CD4-positive, CD25-positive, alpha-beta regulatory T cell (primary cell): ENCODE measurements at regions not wholly inside any gene's neighbourhood (a gene's known extent, or its start where the extent isn't known, plus 50 kb on each side); places are given as distances from the start of the nearest gene placed in this dataset.

Experiments
- ATAC-seq, 2 donors: fragments of 150-1000 bp; cut with Tn5 transposase; one replicate each; pipeline ENCODE4 v1.10.0; 2021; ENCODE audit warnings: low read depth in 2 of 2, moderate number of reproducible peaks in 2 of 2, moderate library complexity in 1 of 2
- DNase-seq, 3 donors: peaks; one replicate each; pipeline versions ENCODE4 v3.0.0 to v3.0.0-alpha.2; 2012 to 2022; ENCODE audit warnings: mixed read lengths in 1 of 3
- H3K27ac ChIP-seq: one replicate; pipeline ENCODE4 v1.7.0; 2013; ENCODE audit warnings: mild to moderate bottlenecking, low read length; ENCODE audit not compliant: insufficient read depth, poor library complexity, severe bottlenecking
- H3K27me3 ChIP-seq: one replicate; pipeline ENCODE4 v1.7.0; 2013; ENCODE audit warnings: low read length; ENCODE audit not compliant: control insufficient read depth, insufficient read depth
- H3K36me3 ChIP-seq: one replicate; pipeline ENCODE4 v1.7.0; 2013; ENCODE audit warnings: mild to moderate bottlenecking, low read length, moderate library complexity; ENCODE audit not compliant: control insufficient read depth, insufficient read depth
- H3K4me1 ChIP-seq: 2 replicates; pipeline ENCODE4 v1.7.0; 2013; ENCODE audit warnings: mild to moderate bottlenecking, low read length; ENCODE audit not compliant: insufficient read depth, control insufficient read depth, poor library complexity, severe bottlenecking
- H3K4me3 ChIP-seq: one replicate; pipeline ENCODE4 v1.7.0; 2013; ENCODE audit warnings: low read depth, mild to moderate bottlenecking, low read length, moderate library complexity
- H3K9me3 ChIP-seq, 2 experiments: 1 replicate in 1 of 2; 2 replicates in 1 of 2; pipeline ENCODE4 v1.7.0; 2013; ENCODE audit warnings: low read length in 2 of 2, mild to moderate bottlenecking in 1 of 2, moderate library complexity in 1 of 2; ENCODE audit not compliant: control insufficient read depth in 2 of 2
- H3K27ac Mint-ChIP-seq, 3 donors: one replicate each; pipeline ENCODE4 v1.8.0; 2020 to 2022; ENCODE audit warnings: mild to moderate bottlenecking in 3 of 3, mixed read lengths in 3 of 3, moderate library complexity in 2 of 3
- H3K27me3 Mint-ChIP-seq: one replicate; pipeline ENCODE4 v1.8.0; 2022; ENCODE audit warnings: mild to moderate bottlenecking, mixed read lengths
- H3K36me3 Mint-ChIP-seq: one replicate; pipeline ENCODE4 v1.8.0; 2020; ENCODE audit warnings: mixed read lengths
- H3K4me1 Mint-ChIP-seq, 4 donors: one replicate each; pipeline ENCODE4 v1.8.0; 2020 to 2022; ENCODE audit warnings: mixed read lengths in 4 of 4, mild to moderate bottlenecking in 1 of 4
- H3K4me3 Mint-ChIP-seq, 4 donors: one replicate each; pipeline ENCODE4 v1.8.0; 2020 to 2022; ENCODE audit warnings: mild to moderate bottlenecking in 4 of 4, mixed read lengths in 4 of 4, moderate library complexity in 3 of 4
- H3K9me3 Mint-ChIP-seq, 7 donors: one replicate each; pipeline ENCODE4 v1.8.0; 2020 to 2022; ENCODE audit warnings: mixed read lengths in 7 of 7, mild to moderate bottlenecking in 3 of 7, moderate library complexity in 2 of 7

- Histone ChIP-seq H3K36me3 (no peaks in the 10 kb centered on the region), H3K9me3 (no peaks in the 10 kb centered on the region), H3K27ac (no peak overlapping the region), H3K4me3 (no peak overlapping the region), H3K4me1 (no peaks in the 10 kb centered on the region), H3K27me3 (no peaks in the 10 kb centered on the region)
- Mint-ChIP-seq H3K27me3 (peaks cover 4% of the 10 kb centered on the region), H3K36me3 (no peaks in the 10 kb centered on the region), H3K4me1 (no peaks in the 10 kb centered on the region), H3K9me3 (peaks cover 0 to 1% (median 0%) of the 10 kb centered on the region in 7 donors), H3K4me3 (no peak overlapping the region), H3K27ac (peak overlapping the region in 1 of 3 donors; percentile 52)
- DNase-seq = no peak
- no peak for ATAC-seq
These were observed 367.3 kb upstream of the C2CD4B start for GRCh38 chr15:62532367-62532766.

GRCh38 chr15:62533687-62534086, 368.6 kb upstream of the C2CD4B start:
- DNase-seq (no peak), ATAC-seq (no peak)
- no peaks in the 10 kb centered on the region for H3K4me1 ChIP-seq
- no peak overlapping the region for H3K27ac Mint-ChIP-seq
- H3K9me3 ChIP-seq = no peaks in the 10 kb centered on the region
- no peaks in the 10 kb centered on the region for H3K4me1 Mint-ChIP-seq
- H3K36me3 ChIP-seq = no peaks in the 10 kb centered on the region
- no peak overlapping the region for H3K4me3 Mint-ChIP-seq
- H3K36me3 Mint-ChIP-seq = no peaks in the 10 kb centered on the region
- H3K27me3 ChIP-seq = no peaks in the 10 kb centered on the region
- H3K4me3 ChIP-seq = no peak overlapping the region
- peaks cover 0 to 1% (median 0%) of the 10 kb centered on the region in 7 donors for H3K9me3 Mint-ChIP-seq
- H3K27ac ChIP-seq = no peak overlapping the region
- peaks cover 4% of the 10 kb centered on the region for H3K27me3 Mint-ChIP-seq

GRCh38 chr15:62534996-62535395, 369.9 kb upstream of the C2CD4B start:
- H3K36me3 ChIP-seq = no peaks in the 10 kb centered on the region
- no peak overlapping the region for H3K4me3 ChIP-seq
- Mint-ChIP-seq H3K4me3 (no peak overlapping the region), H3K4me1 (no peaks in the 10 kb centered on the region), H3K27ac (no peak overlapping the region), H3K36me3 (no peaks in the 10 kb centered on the region), H3K27me3 (peaks cover 4% of the 10 kb centered on the region), H3K9me3 (no peaks in the 10 kb centered on the region)
- H3K9me3 ChIP-seq = no peaks in the 10 kb centered on the region
- ATAC-seq (no peak), DNase-seq (no peak)
- no peaks in the 10 kb centered on the region for H3K4me1 ChIP-seq
- no peaks in the 10 kb centered on the region for H3K27me3 ChIP-seq
- H3K27ac ChIP-seq = no peak overlapping the region

DNA sequence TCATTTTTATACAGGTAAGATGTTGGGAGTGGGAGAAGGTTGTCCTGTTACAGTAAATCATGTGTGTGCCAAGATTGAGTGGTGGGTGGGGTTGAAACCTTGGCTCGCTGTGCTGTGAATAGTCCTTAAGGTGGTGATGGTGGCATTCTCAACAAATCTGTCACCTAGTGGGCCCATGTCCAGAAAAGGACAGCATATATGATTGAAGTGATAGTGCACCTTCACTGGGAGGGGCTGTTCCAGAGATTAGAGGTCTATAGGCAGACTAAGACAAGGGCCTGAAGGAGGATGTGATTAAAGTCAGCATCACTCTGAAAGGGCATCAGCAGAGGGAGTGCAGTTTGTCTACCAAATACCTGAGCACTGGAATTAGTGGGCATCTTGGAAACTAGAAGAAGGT, 374.2 kb upstream of the C2CD4B start:
- Histone ChIP-seq H3K27me3 (no peaks in the 10 kb centered on the region), H3K4me1 (no peaks in the 10 kb centered on the region), H3K9me3 (no peaks in the 10 kb centered on the region), H3K27ac (no peak overlapping the region), H3K36me3 (no peaks in the 10 kb centered on the region), H3K4me3 (no peak overlapping the region)
- ATAC-seq (no peak), DNase-seq (no peak)
- no peaks in the 10 kb centered on the region for H3K36me3 Mint-ChIP-seq
- no peaks in the 10 kb centered on the region for H3K4me1 Mint-ChIP-seq
- no peaks in the 10 kb centered on the region for H3K27me3 Mint-ChIP-seq
- H3K9me3 Mint-ChIP-seq = no peaks in the 10 kb centered on the region
- no peak overlapping the region for H3K4me3 Mint-ChIP-seq
- no peak overlapping the region for H3K27ac Mint-ChIP-seq

DNA sequence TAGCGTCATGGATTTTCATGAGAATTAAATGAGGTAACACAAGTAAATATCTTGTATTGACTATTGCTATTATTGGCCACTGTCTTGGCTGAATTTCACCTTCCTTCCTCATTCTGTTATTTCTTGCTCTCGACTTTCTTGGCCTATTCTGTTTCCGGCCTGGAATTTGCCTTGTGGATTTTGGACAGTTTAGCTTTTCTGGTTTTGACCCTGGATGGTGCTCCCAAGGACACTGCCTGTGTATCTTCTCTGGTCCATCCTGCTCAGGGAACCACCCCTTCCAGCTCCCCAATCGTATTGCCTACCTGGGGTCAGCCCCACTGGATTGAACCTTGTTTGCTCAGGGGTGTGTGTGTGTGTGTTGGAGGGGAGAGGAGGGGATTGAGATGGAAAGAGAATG, 376.2 kb upstream of the C2CD4B start:
- Histone ChIP-seq H3K4me3 (no peak overlapping the region), H3K27me3 (no peaks in the 10 kb centered on the region), H3K36me3 (no peaks in the 10 kb centered on the region), H3K27ac (no peak overlapping the region), H3K4me1 (no peaks in the 10 kb centered on the region), H3K9me3 (no peaks in the 10 kb centered on the region)
- H3K27me3 Mint-ChIP-seq = no peaks in the 10 kb centered on the region
- H3K36me3 Mint-ChIP-seq = no peaks in the 10 kb centered on the region
- H3K27ac Mint-ChIP-seq = no peak overlapping the region
- DNase-seq (no peak), ATAC-seq (no peak)
- H3K4me3 Mint-ChIP-seq = no peak overlapping the region
- H3K4me1 Mint-ChIP-seq = no peaks in the 10 kb centered on the region
- H3K9me3 Mint-ChIP-seq = no peaks in the 10 kb centered on the region

DNA sequence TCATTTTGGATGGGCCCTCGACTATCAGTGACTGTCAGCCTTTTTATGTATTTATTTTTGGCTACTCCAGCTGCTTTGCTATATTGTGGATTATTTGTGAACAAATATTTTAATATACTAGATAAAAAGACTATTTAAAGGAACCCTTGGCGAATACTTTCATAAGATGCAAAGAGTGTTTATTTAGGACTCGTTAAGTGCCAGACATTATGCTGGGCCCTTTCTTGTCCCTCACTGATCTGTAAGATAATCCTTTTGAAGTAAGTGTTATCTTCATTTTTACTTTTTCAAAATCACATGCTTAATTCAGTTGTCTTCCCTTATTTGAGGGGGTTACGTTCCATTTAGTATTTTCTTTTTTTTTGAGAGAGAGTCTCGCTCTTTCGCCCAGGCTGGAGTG, 376.8 kb upstream of the C2CD4B start:
- H3K4me1 Mint-ChIP-seq = no peaks in the 10 kb centered on the region
- Histone ChIP-seq H3K36me3 (no peaks in the 10 kb centered on the region), H3K4me1 (no peaks in the 10 kb centered on the region), H3K27me3 (peaks cover 3% of the 10 kb centered on the region), H3K9me3 (no peaks in the 10 kb centered on the region), H3K27ac (no peak overlapping the region), H3K4me3 (no peak overlapping the region)
- ATAC-seq (no peak), DNase-seq (no peak)
- no peaks in the 10 kb centered on the region for H3K9me3 Mint-ChIP-seq
- no peak overlapping the region for H3K4me3 Mint-ChIP-seq
- no peaks in the 10 kb centered on the region for H3K36me3 Mint-ChIP-seq
- no peaks in the 10 kb centered on the region for H3K27me3 Mint-ChIP-seq
- H3K27ac Mint-ChIP-seq = no peak overlapping the region

- no peak overlapping the region for H3K4me3 ChIP-seq
- Mint-ChIP-seq H3K4me3 (no peak overlapping the region), H3K9me3 (peaks cover 0 to 2% (median 0%) of the 10 kb centered on the region in 7 donors), H3K27ac (no peak overlapping the region), H3K27me3 (peaks cover 5% of the 10 kb centered on the region), H3K36me3 (no peaks in the 10 kb centered on the region), H3K4me1 (no peaks in the 10 kb centered on the region)
- no peak for DNase-seq
- H3K27ac ChIP-seq = no peak overlapping the region
- no peak for ATAC-seq
- H3K27me3 ChIP-seq = peaks cover 3% of the 10 kb centered on the region
- H3K9me3 ChIP-seq = no peaks in the 10 kb centered on the region
- H3K36me3 ChIP-seq = no peaks in the 10 kb centered on the region
- no peaks in the 10 kb centered on the region for H3K4me1 ChIP-seq
These were observed 379.4 kb upstream of the C2CD4B start for GRCh38 chr15:62544446-62544845.

- Histone ChIP-seq H3K4me1 (no peaks in the 10 kb centered on the region), H3K36me3 (no peaks in the 10 kb centered on the region), H3K27ac (no peak overlapping the region), H3K4me3 (no peak overlapping the region), H3K27me3 (peaks cover 3% of the 10 kb centered on the region), H3K9me3 (no peaks in the 10 kb centered on the region)
- Mint-ChIP-seq H3K27ac (no peak overlapping the region), H3K4me1 (no peaks in the 10 kb centered on the region), H3K27me3 (peaks cover 5% of the 10 kb centered on the region), H3K9me3 (peaks cover 0 to 3% (median 0%) of the 10 kb centered on the region in 7 donors), H3K36me3 (no peaks in the 10 kb centered on the region), H3K4me3 (no peak overlapping the region)
- DNase-seq (no peak), ATAC-seq (no peak)
These were observed 380.6 kb upstream of the C2CD4B start for GRCh38 chr15:62545467-62546227.
